Activated CD4-positive, alpha-beta T cell treated with anti-CD3 and anti-CD28 coated beads, Interleukin-10, Interleukin-2, amounts not matched to agents 100 ng/mL and 50 ng/mL, durations not matched to agents 16 hours and 8 hours (primary cell): ENCODE measurements at regions not wholly inside any gene's neighbourhood (a gene's known extent, or its start where the extent isn't known, plus 50 kb on each side); places are given as distances from the start of the nearest gene placed in this dataset.

Experiments
- DNase-seq: peaks from one replicate; pipeline ENCODE4 v3.0.0-alpha.2; 2020

DNA sequence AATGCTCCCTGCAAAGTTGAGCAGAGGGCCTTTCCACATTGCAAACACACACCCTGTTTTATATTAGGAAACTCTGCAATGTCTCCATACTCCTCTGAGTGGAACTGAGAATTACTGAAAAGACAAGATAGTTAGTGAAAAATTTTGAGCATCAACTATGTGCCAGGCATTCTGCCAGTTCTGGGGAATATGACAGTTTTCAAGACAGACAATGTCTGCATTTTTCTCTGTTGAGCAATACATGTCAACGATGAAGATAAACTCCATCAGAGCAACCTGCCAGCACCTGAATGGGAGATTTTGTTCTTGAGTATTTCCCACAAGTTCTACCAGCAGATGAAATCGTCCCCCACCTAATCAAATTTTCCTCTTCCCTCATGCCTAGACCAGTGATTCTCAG lies 203.4 kb upstream of the BMPER start:
- DNase-seq: no peak

GRCh38 chr7:33702514-33703054 lies 202.8 kb upstream of the BMPER start:
- DNase-seq: no peak

GRCh38 chr7:33705333-33705833 lies 200.0 kb upstream of the BMPER start:
- no peak for DNase-seq

GRCh38 chr7:33706186-33706585 lies 199.2 kb upstream of the BMPER start:
- DNase-seq: no peak

DNA sequence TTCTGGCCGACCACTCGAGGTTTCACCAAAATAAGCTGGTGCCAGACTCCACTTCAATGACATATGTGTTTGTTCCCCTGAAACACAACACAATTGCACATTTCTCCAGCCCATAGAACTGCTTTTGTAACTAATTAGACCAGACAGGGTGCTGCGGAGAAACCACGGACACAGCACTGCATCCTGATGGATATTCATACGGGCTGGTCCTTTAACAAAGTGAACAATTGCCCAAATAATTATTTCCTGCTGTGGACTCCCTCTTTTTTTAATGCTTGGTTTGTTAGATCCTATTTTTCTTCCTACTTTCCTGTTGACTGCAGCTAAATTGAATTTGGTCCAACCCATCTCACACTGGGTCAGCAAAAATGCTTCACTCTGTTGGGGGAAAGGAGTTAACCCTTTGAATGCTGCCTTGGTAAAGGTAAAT lies 198.6 kb upstream of the BMPER start:
- no peak for DNase-seq

DNA sequence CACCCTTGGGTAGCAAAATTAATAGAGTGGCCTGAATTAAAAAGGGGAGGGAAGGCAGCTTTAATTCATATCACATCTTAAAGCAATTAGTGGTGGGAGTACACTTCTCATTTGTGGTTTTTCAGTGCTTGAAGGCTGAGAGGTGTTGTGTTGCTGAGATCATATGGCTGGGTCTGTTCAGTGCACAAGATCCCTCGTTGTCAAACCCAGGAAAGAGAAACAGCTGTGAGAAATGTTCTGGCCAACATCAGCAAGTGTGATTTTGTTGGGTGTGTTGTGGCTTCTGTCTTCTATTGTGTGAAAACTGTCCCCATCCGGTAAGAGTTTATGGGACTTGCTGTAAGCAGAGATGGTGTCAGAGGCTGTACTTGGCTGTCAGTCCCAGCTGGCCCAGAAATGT lies 197.9 kb upstream of the BMPER start:
- no peak for DNase-seq

GRCh38 chr7:33710608-33711007 lies 194.7 kb upstream of the BMPER start:
- no peak for DNase-seq

DNA sequence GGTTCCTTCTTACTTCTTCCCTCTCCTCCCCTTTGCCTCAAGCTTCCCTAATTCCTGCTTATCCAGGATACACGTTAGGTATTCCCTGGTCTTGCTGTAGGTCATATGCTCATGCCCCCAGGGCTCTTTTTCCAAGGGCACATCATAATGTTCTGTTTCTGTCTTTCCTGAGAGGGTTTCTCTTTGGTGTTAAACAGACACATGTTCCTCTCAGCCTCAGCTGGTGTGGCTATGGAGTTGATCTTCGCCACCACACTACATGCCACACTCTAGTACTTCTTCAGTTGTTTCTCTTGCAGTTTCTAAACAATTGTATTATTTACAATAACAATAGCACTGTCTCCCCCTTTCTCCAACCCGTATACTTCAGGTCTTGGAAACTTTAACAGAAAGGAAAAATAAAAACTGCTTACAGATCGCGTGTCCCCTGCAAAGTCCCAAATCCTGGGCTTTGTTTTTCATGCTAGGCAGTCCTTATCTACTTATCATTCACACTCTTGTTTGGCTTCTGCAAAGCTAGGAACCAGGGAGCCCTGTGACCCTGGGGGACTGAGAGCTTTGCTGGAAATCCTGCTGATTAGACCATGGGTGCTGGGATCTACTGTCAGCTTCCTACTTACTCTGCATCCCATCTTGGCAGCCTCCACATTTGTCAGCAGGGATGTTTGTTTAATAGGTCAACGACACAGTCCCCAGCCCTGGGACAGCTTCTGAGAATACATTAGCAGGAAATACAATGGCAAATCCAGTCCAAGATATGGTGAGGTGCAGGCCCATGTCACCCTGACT lies 193.9 kb upstream of the BMPER start:
- no peak for DNase-seq

DNA sequence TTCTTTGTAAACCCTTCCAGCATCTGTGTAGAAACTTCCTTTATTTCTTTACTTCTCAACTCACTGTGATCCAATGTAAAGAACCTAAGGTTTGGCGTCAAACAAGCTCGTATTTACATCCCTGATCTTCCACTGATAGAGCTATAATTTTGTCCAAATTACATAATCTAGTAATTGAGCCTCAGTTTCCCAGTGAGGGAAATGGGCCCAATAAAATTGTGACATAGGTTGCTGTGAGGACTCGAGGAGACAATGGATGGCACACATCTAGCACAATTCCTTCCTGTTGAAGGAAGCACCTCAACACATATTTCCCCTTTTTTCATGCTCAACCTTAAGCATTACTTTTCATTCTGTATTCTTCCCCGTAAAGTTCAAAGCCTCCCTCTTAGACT lies 193.3 kb upstream of the BMPER start:
- DNase-seq: no peak

DNA sequence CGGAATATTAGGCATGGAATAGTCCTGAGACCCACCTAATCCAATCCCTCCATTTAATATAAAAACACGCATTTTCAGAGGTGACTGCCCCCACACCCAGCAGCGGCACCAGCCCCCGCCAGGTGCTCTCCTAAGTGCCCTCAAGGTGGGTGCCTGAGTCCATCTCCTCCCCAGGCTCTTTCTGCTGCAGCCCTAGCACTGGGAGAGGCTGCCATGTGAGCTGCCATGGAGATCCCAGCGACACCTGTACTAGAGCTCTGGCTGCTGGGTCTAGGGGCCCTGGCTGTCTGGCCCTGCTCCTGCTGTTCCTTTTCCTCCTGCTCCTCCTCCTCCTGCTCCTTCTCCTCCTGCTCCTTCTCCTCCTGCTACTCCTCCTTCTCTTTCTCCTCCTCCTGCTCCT lies 191.1 kb upstream of the BMPER start:
- no peak for DNase-seq

- DNase-seq: no peak
These were observed 188.5 kb upstream of the BMPER start for GRCh38 chr7:33716581-33717477.

DNA sequence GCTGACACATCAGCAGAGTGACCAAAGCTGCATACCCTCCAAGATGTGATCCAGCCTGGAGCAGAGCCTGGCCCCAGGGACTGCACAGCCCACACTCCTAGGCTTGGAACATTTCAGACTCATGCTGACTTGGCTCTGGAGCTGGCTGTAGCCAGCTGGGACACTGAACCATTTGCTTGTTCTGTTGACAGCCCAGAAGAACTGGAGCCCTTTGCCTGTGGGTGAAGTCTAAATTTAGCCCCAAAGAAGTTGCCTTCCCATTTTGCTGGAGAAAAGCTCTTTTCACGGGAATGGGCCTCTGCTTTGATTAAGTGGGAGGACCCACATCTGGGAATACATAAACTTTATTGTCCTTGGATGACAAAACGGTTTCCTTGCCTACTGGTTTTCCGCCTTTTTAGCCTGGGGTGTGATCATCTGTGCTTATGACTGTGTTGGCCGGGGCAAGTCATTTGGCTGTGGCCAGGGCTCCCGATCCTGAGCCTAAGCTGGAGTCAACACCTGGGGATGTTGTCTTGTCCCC lies 186.2 kb upstream of the BMPER start:
- DNase-seq: no peak

GRCh38 chr7:33720139-33720538 lies 185.2 kb upstream of the BMPER start:
- DNase-seq: no peak

DNA sequence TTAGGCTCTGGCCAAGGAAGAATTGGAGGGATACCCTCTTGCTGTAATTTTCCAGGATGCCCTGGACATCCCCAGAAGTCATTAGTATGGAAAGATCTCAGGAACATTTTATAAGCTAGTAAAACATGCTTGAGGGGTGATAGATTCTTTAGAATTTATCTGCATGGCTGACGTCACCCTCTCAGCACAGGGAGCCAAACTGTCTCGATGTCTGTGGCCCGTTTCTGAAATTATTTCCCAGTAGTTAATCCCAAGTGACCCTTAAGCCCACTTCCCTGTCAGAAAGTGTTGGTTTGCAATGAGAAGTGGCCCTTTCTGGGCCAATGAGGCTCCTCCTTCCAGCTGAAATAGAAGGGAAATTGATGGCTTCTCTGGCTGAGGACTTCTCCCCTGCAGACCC lies 184.5 kb upstream of the BMPER start:
- DNase-seq: no peak

GRCh38 chr7:33721895-33722294 lies 183.4 kb upstream of the BMPER start:
- DNase-seq: no peak

GRCh38 chr7:33722383-33723101 lies 182.8 kb upstream of the BMPER start:
- no peak for DNase-seq

GRCh38 chr7:33724201-33724600 lies 181.1 kb upstream of the BMPER start:
- DNase-seq: no peak

GRCh38 chr7:33725111-33726025 lies 180.0 kb upstream of the BMPER start:
- no peak for DNase-seq

DNA sequence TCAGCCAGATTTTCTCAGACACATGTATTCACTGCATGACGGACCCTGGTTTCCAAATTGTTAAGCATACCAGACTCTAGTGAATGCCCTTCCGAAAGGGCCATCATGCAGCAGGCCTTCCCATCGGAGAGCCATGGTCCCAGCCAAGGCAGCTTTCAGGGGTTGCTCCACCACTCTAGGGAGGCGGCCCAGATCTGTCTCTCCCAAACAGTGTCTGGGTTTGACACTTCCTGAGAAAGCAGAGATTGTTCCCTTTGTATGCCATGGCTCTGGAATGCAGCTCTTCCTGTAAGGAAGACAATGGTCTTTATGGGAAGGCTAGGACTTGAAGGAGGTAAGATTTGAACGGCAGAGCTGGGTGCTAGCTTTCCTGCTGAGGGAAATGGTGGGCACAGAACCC lies 178.8 kb upstream of the BMPER start:
- no peak for DNase-seq

- DNase-seq: no peak
These were observed 178.0 kb upstream of the BMPER start for GRCh38 chr7:33727315-33727714.

- no peak for DNase-seq
These were observed 176.3 kb upstream of the BMPER start for GRCh38 chr7:33728873-33729551.
